ENCODE measurements at regions not wholly inside any gene's neighbourhood (a gene's known extent, or its start where the extent isn't known, plus 50 kb on each side); places are given as distances from the start of the nearest gene placed in this dataset.
"Not testable (repeated sequence)": the region's sequence is repeated elsewhere in the genome, so short reads cannot be mapped to it uniquely, and the experiment has no call there.

GRCh38 chr6:10081957-10082356 lies 332.9 kb downstream of the TFAP2A start:
- no peak for DNase-seq (ENCODE audit: extremely low spot score)
- Histone ChIP-seq H3K4me3 (ENCODE audit: low read depth, low read length) (no peak overlapping the region), H3K36me3 (ENCODE audit: insufficient read depth) (no peaks in the 10 kb centered on the region), H3K4me1 (ENCODE audit: insufficient read depth) (no peaks in the 10 kb centered on the region), H3K27ac (ENCODE audit: low read depth) (no peak overlapping the region)
- 83% methylated on average over 1 of the region's 1 CpG for WGBS

DNA sequence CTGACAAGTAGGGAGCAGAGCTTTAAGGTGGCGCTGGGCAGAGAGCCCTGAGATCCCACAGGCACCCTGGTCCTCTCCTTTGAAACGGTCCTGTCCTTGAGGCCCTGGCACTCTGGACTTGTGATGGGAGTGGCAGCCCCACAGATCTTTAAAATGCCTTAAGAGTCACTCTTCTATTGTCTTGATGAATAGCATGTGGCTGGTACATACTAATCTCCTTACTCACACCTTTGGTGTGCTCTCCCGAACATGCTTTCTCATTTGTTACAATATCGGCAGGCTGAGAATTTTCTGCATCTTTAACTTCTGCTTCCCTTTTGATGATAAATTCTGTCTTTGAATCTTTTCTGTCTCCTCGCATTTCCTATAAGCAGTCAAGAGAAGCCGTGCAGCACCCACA lies 333.8 kb downstream of the TFAP2A start:
- H3K4me1 ChIP-seq (ENCODE audit: insufficient read depth): no peaks in the 10 kb centered on the region
- WGBS: 87% methylated on average over 6 of the region's 6 CpGs
- no peak for DNase-seq (ENCODE audit: extremely low spot score)
- no peak overlapping the region for H3K4me3 ChIP-seq (ENCODE audit: low read depth, low read length)
- no peak overlapping the region for H3K27ac ChIP-seq (ENCODE audit: low read depth)
- H3K36me3 ChIP-seq (ENCODE audit: insufficient read depth): no peaks in the 10 kb centered on the region

GRCh38 chr6:10080561-10080960 lies 334.3 kb downstream of the TFAP2A start:
- Histone ChIP-seq H3K4me3 (ENCODE audit: low read depth, low read length) (no peak overlapping the region), H3K36me3 (ENCODE audit: insufficient read depth) (no peaks in the 10 kb centered on the region), H3K4me1 (ENCODE audit: insufficient read depth) (no peaks in the 10 kb centered on the region), H3K27ac (ENCODE audit: low read depth) (no peak overlapping the region)
- DNase-seq (ENCODE audit: extremely low spot score): no peak
- 95% methylated on average over 4 of the region's 4 CpGs for WGBS

DNA sequence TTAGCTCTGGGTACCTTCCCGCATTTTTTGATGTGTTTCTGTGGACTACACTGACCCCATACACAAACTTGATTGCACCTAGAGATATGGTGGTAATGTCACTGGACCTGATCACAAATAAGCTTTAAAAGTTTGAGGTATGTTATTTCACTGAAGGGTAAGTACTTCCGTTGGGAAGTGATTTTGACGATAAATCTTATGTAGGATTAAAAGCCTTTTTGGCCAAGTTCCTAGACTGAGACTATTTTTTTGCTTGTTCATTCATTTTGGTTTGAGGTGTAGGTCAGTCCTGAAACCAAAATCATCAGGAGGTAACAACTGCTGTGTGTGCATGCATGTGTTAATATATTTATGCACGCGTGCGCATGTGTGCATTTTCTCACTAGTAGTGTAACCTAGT lies 336.3 kb downstream of the TFAP2A start:
- no peak overlapping the region for H3K27ac ChIP-seq (ENCODE audit: low read depth)
- no peak overlapping the region for H3K4me3 ChIP-seq (ENCODE audit: low read depth, low read length)
- H3K4me1 ChIP-seq (ENCODE audit: insufficient read depth): no peaks in the 10 kb centered on the region
- no peaks in the 10 kb centered on the region for H3K36me3 ChIP-seq (ENCODE audit: insufficient read depth)
- WGBS: 73% methylated on average over 6 of the region's 6 CpGs
- no peak for DNase-seq (ENCODE audit: extremely low spot score)

- not testable (repeated sequence) for H3K4me1 ChIP-seq (ENCODE audit: insufficient read depth); H3K27ac ChIP-seq (ENCODE audit: low read depth); H3K4me3 ChIP-seq (ENCODE audit: low read depth, low read length); H3K36me3 ChIP-seq (ENCODE audit: insufficient read depth); DNase-seq (ENCODE audit: extremely low spot score)
- 98% methylated on average over 45 of the region's 45 CpGs for WGBS
Observed at GRCh38 chr6:10074726-10075125, 340.1 kb downstream of the TFAP2A start.

DNA sequence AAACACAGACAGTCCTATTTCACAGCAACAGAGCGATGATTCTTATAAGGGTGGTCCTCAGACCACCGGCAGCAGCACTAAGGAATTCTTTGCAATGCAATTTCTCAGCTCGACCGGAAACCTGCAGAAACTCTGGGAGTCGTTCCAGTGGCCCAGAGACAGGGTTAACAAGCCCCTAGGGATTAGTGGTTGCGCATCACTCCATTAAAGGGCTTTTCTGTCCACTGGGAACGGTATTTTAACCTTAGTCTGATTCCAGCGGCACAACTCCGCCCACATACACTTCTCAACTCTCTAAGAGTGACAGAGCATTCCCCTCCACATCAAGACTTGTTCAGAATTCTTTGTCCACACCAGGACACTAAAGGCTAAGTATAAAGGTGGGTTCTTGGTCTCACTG lies 341.5 kb downstream of the TFAP2A start:
- no peak for DNase-seq (ENCODE audit: extremely low spot score)
- H3K4me3 ChIP-seq (ENCODE audit: low read depth, low read length): no peak overlapping the region
- 33% methylated on average over 9 of the region's 9 CpGs for WGBS

DNA sequence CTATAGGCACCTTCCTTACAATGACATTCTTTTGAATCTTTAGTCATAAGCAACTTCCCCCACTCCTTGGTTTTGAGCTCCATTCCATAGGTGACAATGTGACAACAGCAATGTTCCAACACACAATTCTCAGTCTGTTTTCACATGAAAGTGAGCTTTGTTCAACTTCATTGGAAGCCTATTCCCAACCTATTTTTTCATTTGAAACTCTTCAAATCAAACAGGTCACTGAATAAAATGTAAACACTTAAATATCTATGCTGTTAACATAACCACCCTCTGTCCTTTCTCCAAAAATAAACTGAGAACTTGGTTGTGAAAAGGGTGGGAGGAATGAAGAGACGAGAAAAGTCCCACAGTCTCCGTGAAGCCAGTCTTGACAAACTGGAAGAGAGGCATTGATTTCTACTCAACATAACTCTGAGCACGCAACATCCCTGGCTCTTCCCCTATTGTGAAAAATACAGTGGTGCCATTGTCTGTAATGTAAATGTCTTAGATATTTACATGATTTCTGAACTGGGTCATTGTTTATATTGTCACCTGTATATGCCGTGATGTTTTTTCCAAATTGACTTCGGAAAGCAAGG lies 343.1 kb downstream of the TFAP2A start:
- no peak for DNase-seq (ENCODE audit: extremely low spot score)

More for the DNA sequence above, 341.5 kb downstream of the TFAP2A start:
- Histone ChIP-seq H3K27ac (ENCODE audit: low read depth) (no peak overlapping the region), H3K36me3 (ENCODE audit: insufficient read depth) (no peaks in the 10 kb centered on the region), H3K4me1 (ENCODE audit: insufficient read depth) (no peaks in the 10 kb centered on the region)

GRCh38 chr6:10060004-10060403 lies 354.9 kb downstream of the TFAP2A start:
- no peak overlapping the region for H3K4me3 ChIP-seq (ENCODE audit: low read depth, low read length)
- no peaks in the 10 kb centered on the region for H3K4me1 ChIP-seq (ENCODE audit: insufficient read depth)
- no peaks in the 10 kb centered on the region for H3K36me3 ChIP-seq (ENCODE audit: insufficient read depth)
- DNase-seq (ENCODE audit: extremely low spot score): no peak
- 42% methylated on average over 2 of the region's 2 CpGs for WGBS
- H3K27ac ChIP-seq (ENCODE audit: low read depth): no peak overlapping the region

More for the DNA sequence above, 343.1 kb downstream of the TFAP2A start:
- Histone ChIP-seq H3K4me1 (ENCODE audit: insufficient read depth) (no peaks in the 10 kb centered on the region), H3K27ac (ENCODE audit: low read depth) (no peak overlapping the region), H3K4me3 (ENCODE audit: low read depth, low read length) (no peak overlapping the region), H3K36me3 (ENCODE audit: insufficient read depth) (no peaks in the 10 kb centered on the region)
- 71% methylated on average over 5 of the region's 5 CpGs for WGBS

- DNase-seq (ENCODE audit: extremely low spot score): no peak
- H3K4me3 ChIP-seq (ENCODE audit: low read depth, low read length): no peak overlapping the region
- no peaks in the 10 kb centered on the region for H3K4me1 ChIP-seq (ENCODE audit: insufficient read depth)
- H3K36me3 ChIP-seq (ENCODE audit: insufficient read depth): no peaks in the 10 kb centered on the region
- no peak overlapping the region for H3K27ac ChIP-seq (ENCODE audit: low read depth)
Observed at GRCh38 chr6:10054672-10055071, 360.2 kb downstream of the TFAP2A start.

- DNase-seq (ENCODE audit: extremely low spot score): no peak
- Histone ChIP-seq H3K4me1 (ENCODE audit: insufficient read depth) (no peaks in the 10 kb centered on the region), H3K4me3 (ENCODE audit: low read depth, low read length) (no peak overlapping the region), H3K27ac (ENCODE audit: low read depth) (no peak overlapping the region), H3K36me3 (ENCODE audit: insufficient read depth) (no peaks in the 10 kb centered on the region)
Observed at GRCh38 chr6:10051283-10051682, 363.6 kb downstream of the TFAP2A start.

- Histone ChIP-seq H3K27ac (ENCODE audit: low read depth) (no peak overlapping the region), H3K4me1 (ENCODE audit: insufficient read depth) (no peaks in the 10 kb centered on the region), H3K36me3 (ENCODE audit: insufficient read depth) (no peaks in the 10 kb centered on the region), H3K4me3 (ENCODE audit: low read depth, low read length) (no peak overlapping the region)
- 49% methylated on average over 6 of the region's 6 CpGs for WGBS
- DNase-seq (ENCODE audit: extremely low spot score): no peak
Observed at GRCh38 chr6:10048370-10049297, 366.2 kb downstream of the TFAP2A start.

GRCh38 chr6:10042280-10042679 lies 372.6 kb downstream of the TFAP2A start:
- no peaks in the 10 kb centered on the region for H3K4me1 ChIP-seq (ENCODE audit: insufficient read depth)
- DNase-seq (ENCODE audit: extremely low spot score): no peak
- no peak overlapping the region for H3K27ac ChIP-seq (ENCODE audit: low read depth)
- H3K4me3 ChIP-seq (ENCODE audit: low read depth, low read length): no peak overlapping the region
- WGBS: 82% methylated on average over 4 of the region's 4 CpGs
- H3K36me3 ChIP-seq (ENCODE audit: insufficient read depth): no peaks in the 10 kb centered on the region

DNA sequence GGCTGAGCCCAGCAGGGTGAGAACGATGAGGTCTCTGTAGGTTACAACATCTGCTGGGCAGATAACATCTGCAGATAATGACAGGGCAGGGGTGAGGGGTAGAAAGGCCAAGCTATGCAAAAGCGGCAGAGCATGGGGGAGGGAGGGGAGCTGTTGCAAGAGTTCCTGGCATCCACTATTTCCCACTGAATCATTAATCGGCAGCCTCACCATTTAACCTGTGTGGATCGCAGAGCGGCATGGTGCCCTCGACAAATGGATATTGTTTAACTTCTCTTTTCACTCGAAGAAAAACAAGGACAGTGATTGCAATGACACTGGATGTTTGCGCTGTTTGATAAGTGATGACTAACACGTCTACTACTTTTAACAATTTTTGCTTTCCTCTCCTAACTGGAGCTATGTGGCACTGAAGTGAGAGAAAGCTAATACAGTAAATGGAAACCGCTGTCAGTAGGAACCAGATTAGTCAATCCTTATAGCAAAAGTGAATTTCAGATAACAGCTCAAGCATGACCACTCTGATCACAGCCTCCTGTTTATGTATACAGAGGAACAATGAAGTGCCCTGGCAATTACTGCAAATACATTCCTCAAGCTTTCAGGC lies 381.5 kb downstream of the TFAP2A start:
- no peak overlapping the region for H3K4me3 ChIP-seq (ENCODE audit: low read depth, low read length)

DNA sequence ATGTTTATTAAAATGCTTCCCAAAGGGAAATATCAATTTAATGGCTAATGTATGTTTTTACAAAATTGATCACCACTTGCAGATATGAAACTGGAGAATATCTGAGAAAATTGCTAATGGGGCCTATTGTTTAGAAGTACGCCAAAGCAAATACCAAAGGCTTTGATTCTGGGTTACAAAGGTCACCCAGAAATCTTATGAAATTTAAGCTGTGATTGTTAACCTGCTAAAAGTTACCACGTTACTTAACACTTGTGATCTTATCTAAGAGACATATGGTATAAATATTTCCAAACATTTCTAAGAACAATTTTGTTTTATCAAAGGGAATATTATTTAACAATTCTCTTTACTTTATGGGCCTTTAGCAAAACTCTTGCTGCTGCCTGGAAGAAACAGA lies 383.3 kb downstream of the TFAP2A start:
- DNase-seq (ENCODE audit: extremely low spot score): no peak
- Histone ChIP-seq H3K4me1 (ENCODE audit: insufficient read depth) (no peaks in the 10 kb centered on the region), H3K4me3 (ENCODE audit: low read depth, low read length) (no peak overlapping the region), H3K36me3 (ENCODE audit: insufficient read depth) (no peaks in the 10 kb centered on the region), H3K27ac (ENCODE audit: low read depth) (no peak overlapping the region)
- 63% methylated on average over 2 of the region's 2 CpGs for WGBS

More for the DNA sequence above, 381.5 kb downstream of the TFAP2A start:
- Histone ChIP-seq H3K4me1 (ENCODE audit: insufficient read depth) (no peaks in the 10 kb centered on the region), H3K27ac (ENCODE audit: low read depth) (no peak overlapping the region), H3K36me3 (ENCODE audit: insufficient read depth) (no peaks in the 10 kb centered on the region)
- WGBS: 45% methylated on average over 10 of the region's 10 CpGs
- DNase-seq (ENCODE audit: extremely low spot score): no peak
